Keratinocyte (primary cell): ENCODE measurements at regions not wholly inside any gene's neighbourhood (a gene's known extent, or its start where the extent isn't known, plus 50 kb on each side); places are given as distances from the start of the nearest gene placed in this dataset.
"Not testable (repeated sequence)": the region's sequence is repeated elsewhere in the genome, so short reads cannot be mapped to it uniquely, and the experiment has no call there.

Source experiments
- CTCF ChIP-seq, 3 experiments: IDR thresholded peaks in 1 of 3; conservative IDR thresholded peaks in 1 of 3; optimal IDR thresholded peaks in 1 of 3; 2 replicates in 2 of 3; 3 replicates in 1 of 3; pipeline versions ENCODE3 to v1.5.1; 2011; ENCODE audit warnings: low read length in 3 of 3, mild to moderate bottlenecking in 3 of 3, moderate library complexity in 2 of 3, control low read depth in 1 of 3, inconsistent platforms in 1 of 3; ENCODE audit not compliant: insufficient read depth in 2 of 3; ENCODE audit errors: extremely low read depth in 1 of 3
- EZH2 ChIP-seq: IDR thresholded peaks from one replicate; pipeline ENCODE4 v1.6.1; 2012; ENCODE audit warnings: inconsistent platforms, mild to moderate bottlenecking, low read length, moderate library complexity

DNA sequence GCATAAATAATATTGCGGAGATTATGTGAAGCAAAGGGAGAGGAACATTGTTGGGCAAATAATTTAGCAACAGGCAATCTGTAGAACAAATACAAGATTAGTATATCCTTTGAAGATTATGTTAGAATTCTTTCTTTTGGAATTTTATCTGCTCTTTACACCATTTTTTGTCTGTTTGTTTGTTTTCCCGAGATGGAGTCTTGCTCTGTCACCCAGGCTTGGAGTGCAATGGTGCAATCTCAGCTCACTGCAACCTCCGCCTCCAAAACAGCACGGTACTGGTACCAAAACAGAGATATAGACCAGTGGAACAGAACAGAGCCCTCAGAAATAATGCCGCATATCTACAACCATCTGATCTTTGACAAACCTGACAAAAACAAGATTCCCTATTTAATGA lies 250.3 kb downstream of the FSIP2 start:
- not testable (repeated sequence) for TF ChIP-seq CTCF (optimal IDR thresholded peaks at IDR 0.05 in 1 of 3, IDR thresholded peaks at IDR 0.05 in 1 of 3, conservative IDR thresholded peaks at IDR 0.05 in 1 of 3; ENCODE audit: extremely low read depth in 1 of 3, insufficient read depth in 2 of 3, low read length in 3 of 3); EZH2
